ENCODE measurements at regions not wholly inside any gene's neighbourhood (a gene's known extent, or its start where the extent isn't known, plus 50 kb on each side); places are given as distances from the start of the nearest gene placed in this dataset.
A peak's percentile ranks its signal among the peaks of the same experiment; 100 is the strongest.

DNA sequence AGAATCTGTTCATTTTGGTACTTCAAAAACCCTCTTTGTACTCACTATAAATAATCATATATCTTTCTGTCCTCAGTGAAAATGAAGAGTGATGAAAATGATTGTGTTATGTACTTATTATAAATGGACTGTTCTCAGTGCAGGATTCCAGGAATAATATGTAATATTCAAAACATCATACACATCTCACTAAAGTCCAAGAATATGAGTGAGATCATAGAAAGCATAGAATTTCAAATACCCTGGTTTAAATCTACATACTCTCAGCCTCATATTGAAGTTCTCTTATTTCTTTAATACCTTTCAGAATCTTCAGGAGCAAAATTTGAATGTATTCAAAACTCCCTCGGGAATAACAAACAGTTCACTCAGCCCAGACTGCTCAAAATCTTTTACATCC, 868.0 kb downstream of the SLITRK6 start:
- FAIRE-seq = no peak

DNA sequence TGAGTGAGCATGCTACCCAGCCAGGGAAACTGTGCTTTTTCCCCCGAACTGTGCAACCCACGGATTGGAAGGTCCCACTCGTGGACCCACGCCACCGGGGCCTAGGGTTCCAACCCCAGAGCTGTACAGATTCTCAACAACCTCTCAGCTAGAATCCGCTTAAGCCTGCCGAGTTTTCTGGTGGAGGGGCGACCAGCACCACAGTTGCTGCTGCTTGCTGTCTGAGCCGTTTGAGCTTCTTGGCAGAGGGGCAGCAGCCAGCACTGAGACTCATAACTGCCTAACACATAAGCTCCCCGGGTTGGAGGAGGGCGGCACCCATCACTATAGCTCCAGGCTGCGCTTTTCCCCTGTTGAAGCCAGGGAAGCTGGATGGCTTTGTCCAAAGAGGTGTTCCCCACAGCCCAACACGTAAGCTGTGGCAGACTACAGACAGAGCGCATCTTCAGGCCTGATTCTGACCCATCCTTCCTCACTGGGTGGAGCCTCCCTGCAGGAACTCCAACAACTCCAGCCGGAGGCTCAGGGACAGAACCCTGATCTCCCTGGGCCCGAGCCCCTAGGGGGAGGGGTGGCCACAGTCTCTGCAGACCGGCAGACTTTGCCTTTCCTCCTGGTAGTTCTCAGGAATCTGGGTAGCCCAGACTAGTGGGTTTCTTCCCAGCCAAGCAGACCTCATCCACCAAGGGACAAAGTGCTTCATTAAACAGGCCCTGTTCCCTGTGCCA, 871.6 kb downstream of the SLITRK6 start:
- FAIRE-seq = no peak

GRCh38 chr13:84925443-84925842, 873.8 kb downstream of the SLITRK6 start:
- no peak for FAIRE-seq

DNA sequence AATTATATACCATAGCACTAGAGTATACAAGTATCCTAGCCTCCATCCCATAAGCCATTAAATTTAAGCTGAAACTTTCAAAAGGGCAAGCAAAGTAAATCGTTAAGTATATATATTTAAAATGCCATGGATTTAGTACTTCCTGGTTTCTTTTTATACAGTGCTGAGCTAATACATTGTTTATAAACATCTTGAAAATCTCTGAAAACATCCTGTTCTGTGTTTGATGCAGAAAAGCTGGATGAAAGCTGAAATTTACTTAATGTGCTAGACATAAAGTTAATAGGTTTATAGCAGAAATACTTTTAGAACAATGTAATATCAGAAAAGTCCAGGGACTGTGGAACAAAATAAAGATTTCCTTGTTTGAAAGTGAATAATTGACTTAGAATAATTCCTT, 875.4 kb downstream of the SLITRK6 start:
- FAIRE-seq = no peak

- peak; percentile 84 for FAIRE-seq
These were observed 881.9 kb downstream of the SLITRK6 start for GRCh38 chr13:84917252-84917878.

GRCh38 chr13:84912720-84913119, 886.5 kb downstream of the SLITRK6 start:
- no peak for FAIRE-seq

DNA sequence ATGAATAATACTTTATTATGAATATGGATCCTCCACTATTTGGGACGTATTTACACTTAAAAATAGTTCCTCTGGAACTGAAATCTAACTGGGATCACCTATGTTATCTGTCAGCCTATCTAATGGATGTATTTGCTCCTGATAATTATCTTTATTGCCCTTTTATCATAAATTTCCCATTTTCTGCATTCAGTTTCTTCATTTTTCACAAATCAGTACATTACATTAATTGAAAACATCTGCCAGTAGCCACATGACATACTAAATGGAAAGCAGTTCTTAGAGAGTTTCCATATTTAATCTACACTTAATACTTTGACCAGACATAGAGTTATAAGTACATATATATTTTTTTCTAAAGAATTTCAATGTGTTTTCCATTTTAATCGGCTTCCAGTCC, 888.8 kb downstream of the SLITRK6 start:
- no peak for FAIRE-seq

DNA sequence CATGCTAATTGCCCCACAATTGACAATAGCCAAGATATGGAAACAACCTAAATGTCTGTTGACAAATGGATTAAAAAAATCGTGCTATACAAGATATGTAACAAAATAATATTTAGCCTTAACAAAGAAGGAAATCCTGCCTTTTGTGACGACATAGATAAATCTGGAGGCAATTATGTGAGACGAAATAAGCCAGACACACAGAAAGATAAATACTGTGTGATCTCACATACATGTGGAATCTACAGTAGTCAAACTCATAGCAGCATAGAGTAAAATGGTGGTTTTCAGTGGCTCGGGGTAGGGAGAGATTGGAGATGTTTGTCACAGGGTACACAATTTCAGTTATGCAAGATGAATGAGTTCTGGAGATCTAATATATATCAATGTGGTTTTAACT, 895.8 kb downstream of the SLITRK6 start:
- FAIRE-seq = no peak

DNA sequence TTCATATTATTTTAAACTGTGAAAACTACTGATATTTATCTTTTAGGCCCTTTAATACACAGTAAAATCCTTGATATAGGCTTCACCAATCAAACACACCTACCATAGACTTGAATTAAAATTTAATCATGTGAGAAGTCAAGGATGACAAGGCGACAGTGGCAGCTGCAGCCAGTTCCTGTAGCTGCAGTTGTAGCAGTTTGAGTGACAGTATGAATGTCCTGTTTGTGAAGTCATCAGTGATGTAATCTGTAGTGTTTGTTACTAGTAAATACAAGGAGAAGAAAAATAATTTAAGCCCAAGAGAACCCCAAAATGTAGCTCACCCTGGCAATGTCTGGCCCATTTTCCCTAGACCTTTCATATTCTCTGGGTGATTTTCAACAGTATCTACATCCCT, 897.0 kb downstream of the SLITRK6 start:
- FAIRE-seq = no peak

GRCh38 chr13:84896128-84896527, 903.1 kb downstream of the SLITRK6 start:
- FAIRE-seq = peak; percentile 93

- no peak for FAIRE-seq
These were observed 904.5 kb downstream of the SLITRK6 start for GRCh38 chr13:84894749-84895148.

DNA sequence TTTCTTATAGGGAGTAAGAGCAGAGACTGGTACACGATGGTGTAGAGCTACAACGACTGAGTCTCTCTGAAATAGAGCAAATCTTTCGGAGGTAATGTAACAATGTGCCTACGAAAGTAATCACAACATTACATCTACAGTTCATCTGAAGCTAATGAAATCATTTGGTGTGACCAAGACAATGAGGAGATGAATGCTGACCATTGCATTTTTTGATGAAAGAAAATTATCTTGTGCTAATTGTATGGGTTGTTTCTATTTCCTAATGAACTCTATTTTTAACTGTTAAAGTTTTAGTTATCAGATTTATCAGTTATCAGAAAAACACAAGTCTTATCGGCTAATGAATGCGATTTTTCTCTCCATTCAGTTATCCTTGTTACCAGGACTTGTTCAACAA, 913.4 kb downstream of the SLITRK6 start:
- FAIRE-seq = no peak

- FAIRE-seq = no peak
These were observed 925.3 kb downstream of the SLITRK6 start for GRCh38 chr13:84873951-84874350.

GRCh38 chr13:84870190-84870589, 929.0 kb downstream of the SLITRK6 start:
- FAIRE-seq = no peak

GRCh38 chr13:84867246-84867645, 932.0 kb downstream of the SLITRK6 start:
- FAIRE-seq = no peak

DNA sequence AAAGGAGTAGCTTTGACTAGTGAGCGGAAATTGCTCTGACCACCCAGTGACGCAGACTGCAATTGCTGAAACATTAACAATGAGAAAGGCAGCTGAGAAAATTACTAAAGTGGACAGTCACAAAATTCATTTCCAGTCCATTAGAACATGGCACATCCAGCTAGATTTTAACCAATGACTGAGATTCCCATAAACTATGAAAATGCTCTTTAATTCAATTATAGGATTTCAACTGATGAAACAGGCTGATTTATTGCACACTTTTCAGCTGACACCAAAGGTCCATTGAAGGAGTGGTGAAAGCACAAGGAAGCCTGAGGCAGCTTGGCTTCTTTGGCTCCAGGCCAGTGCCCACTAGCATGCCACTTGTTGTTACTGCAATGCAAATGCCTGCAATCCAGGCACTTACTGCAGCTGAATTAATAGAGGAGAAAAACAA, 933.4 kb downstream of the SLITRK6 start:
- no peak for FAIRE-seq

GRCh38 chr13:84864341-84864740, 934.9 kb downstream of the SLITRK6 start:
- no peak for FAIRE-seq

DNA sequence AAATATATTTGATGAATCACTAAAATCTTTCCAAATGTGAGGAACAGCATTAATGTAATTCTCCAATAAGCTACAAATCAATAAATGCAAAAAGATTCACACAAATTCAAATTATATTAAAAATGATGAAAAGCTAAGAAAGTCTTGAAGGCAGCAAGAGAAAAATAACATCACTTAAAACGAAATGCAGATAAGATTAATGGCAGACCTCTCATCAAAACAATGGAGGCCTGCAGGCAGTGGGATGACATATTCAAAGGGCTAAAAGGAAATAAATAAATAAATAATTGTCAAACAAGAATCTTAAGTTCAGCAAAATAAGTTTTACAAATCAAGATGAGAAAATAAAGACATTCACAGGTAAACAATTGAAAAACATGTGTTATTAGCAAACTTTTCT, 952.1 kb downstream of the SLITRK6 start:
- no peak for FAIRE-seq

DNA sequence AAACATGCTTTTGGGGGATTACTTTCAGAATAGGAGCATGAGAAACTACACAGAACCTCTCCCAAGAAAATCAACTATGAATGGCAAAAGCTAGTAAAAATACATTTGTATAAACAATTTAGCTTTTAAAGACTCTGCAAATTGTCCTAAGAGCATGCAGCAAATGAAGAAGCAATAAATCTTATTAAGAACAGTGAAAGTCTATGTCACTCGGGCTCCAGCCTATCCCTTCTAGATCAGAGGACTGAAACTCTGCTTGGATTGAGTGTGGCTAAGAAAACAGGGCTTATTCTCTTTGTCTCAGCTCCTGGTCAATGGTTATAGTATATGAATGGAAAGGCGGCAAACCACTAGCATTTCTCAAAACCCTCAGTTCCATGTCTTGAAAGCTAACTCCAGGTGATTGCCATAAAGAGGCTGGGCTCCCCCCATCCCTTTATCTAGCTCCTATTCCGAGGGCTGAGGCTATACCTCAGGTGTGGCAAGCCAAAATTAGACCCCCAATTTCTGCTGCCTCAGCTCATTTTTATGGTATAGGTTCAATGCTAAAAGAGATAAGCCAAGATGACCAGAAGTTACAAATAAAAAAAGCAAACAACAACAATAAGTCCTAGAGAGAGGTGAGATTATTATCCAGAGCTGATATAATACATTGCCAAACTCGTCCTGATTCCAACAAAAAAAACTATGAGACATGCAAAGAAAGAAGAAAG, 953.2 kb downstream of the SLITRK6 start:
- FAIRE-seq = no peak

GRCh38 chr13:84844473-84844872, 954.7 kb downstream of the SLITRK6 start:
- peak; percentile 76 for FAIRE-seq

DNA sequence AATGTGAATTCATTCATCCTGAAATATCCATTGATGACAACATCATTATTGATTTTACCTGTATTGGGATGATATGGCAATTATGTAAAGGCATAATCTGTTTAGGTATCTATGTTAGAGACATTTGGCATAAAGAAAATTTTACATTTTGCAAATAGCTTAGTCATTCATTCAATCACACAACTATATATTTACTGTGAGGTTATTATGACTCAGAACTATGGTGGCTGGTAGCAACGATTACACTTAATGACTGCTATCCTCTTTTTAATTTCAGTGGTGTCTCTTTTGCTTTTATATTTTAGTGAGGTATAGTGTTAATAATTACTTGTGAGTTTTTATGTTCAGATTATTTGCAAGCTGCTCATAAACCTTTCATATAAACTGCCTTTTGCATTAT, 955.9 kb downstream of the SLITRK6 start:
- no peak for FAIRE-seq

DNA sequence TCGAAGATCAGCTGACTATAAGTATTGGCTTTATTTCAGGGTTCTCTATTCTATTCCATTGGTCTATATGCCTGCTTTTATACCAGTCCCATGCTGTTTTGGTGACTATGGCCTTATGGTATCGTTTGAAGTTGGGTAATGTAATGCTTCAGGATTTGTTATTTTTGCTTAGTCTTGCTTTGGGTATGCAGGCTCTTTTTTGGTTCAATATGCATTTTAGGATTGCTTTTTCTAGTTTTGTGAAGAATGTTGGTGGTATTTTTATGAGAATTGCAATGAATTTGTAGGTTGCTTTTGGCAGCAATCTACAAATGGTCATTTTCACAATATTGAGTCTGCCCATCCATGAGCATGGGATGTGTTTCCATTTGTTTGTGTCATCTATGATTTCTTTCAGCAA, 951.9 kb upstream of the SLITRK1 start:
- no peak for FAIRE-seq

GRCh38 chr13:84831666-84832657, 949.7 kb upstream of the SLITRK1 start:
- FAIRE-seq = no peak
